H9 (cell line): ENCODE measurements at regions not wholly inside any gene's neighbourhood (a gene's known extent, or its start where the extent isn't known, plus 50 kb on each side); places are given as distances from the start of the nearest gene placed in this dataset.

ENCODE experiments used
- DNase-seq: peaks from one replicate; pipeline ENCODE4 v3.0.0-alpha.2; 2017
- H2AFZ ChIP-seq: one replicate; pipeline ENCODE4 v1.6.1; 2013; ENCODE audit warnings: mild to moderate bottlenecking, low read length, control low read depth, moderate library complexity
- H2AK5ac ChIP-seq: 2 replicates; pipeline ENCODE4 v1.6.1; 2013; ENCODE audit warnings: low read length, control low read depth, mixed read lengths; ENCODE audit not compliant: insufficient read length
- H2BK120ac ChIP-seq: one replicate; pipeline ENCODE4 v1.6.1; 2013; ENCODE audit warnings: low read depth, mild to moderate bottlenecking, low read length, control low read depth, inconsistent platforms; ENCODE audit not compliant: poor library complexity, severe bottlenecking
- H2BK12ac ChIP-seq: 2 replicates; pipeline ENCODE4 v1.6.1; 2013; ENCODE audit warnings: low read length, control low read depth, mixed read lengths, low read depth; ENCODE audit not compliant: insufficient read length
- H2BK15ac ChIP-seq: 2 replicates; pipeline ENCODE4 v1.6.1; 2013; ENCODE audit warnings: low read depth, low read length, control low read depth
- H2BK20ac ChIP-seq: one replicate; pipeline ENCODE4 v1.6.1; 2013; ENCODE audit warnings: low read depth, mild to moderate bottlenecking, low read length, control low read depth, inconsistent platforms; ENCODE audit not compliant: poor library complexity, severe bottlenecking
- H2BK5ac ChIP-seq: 2 replicates; pipeline ENCODE4 v1.6.1; 2013; ENCODE audit warnings: low read length, control low read depth, mixed read lengths; ENCODE audit not compliant: insufficient read length
- H3K14ac ChIP-seq: 2 replicates; pipeline ENCODE4 v1.6.1; 2013; ENCODE audit warnings: low read length, control low read depth; ENCODE audit not compliant: insufficient read depth
- H3K18ac ChIP-seq: 2 replicates; pipeline ENCODE4 v1.6.1; 2013; ENCODE audit warnings: low read depth, mild to moderate bottlenecking, mixed read lengths, low read length, control low read depth; ENCODE audit not compliant: insufficient read length
- H3K23ac ChIP-seq: 2 replicates; pipeline ENCODE4 v1.6.1; 2013; ENCODE audit warnings: low read length, control low read depth, mixed read lengths, low read depth; ENCODE audit not compliant: insufficient read length
- H3K23me2 ChIP-seq: 2 replicates; pipeline ENCODE4 v1.6.1; 2013; ENCODE audit warnings: low read depth, mild to moderate bottlenecking, mixed read lengths, low read length, control low read depth; ENCODE audit not compliant: insufficient read length, poor library complexity, severe bottlenecking
- H3K27ac ChIP-seq: 2 replicates; pipeline ENCODE4 v1.5.1; 2013; ENCODE audit warnings: low read length, control low read depth, mixed read lengths, low read depth; ENCODE audit not compliant: insufficient read length
- H3K27me3 ChIP-seq: 2 replicates; pipeline ENCODE4 v1.6.1; 2013; ENCODE audit warnings: low read length, control low read depth, inconsistent platforms; ENCODE audit not compliant: insufficient read depth
- H3K4ac ChIP-seq: 2 replicates; pipeline ENCODE4 v1.6.1; 2013; ENCODE audit warnings: low read depth, mild to moderate bottlenecking, control low read depth, inconsistent platforms, low read length, moderate library complexity
- H3K4me1 ChIP-seq: 2 replicates; pipeline ENCODE4 v1.6.1; 2013; ENCODE audit warnings: low read length, control low read depth, inconsistent platforms; ENCODE audit not compliant: insufficient read depth
- H3K4me2 ChIP-seq: 2 replicates; pipeline ENCODE4 v1.6.1; 2013; ENCODE audit warnings: low read length, control low read depth, mixed read lengths; ENCODE audit not compliant: insufficient read length, insufficient read depth
- H3K56ac ChIP-seq: 2 replicates; pipeline ENCODE4 v1.6.1; 2013; ENCODE audit warnings: low read depth, mild to moderate bottlenecking, mixed read lengths, low read length, control low read depth; ENCODE audit not compliant: insufficient read length
- H3K79me1 ChIP-seq: 2 replicates; pipeline ENCODE4 v1.6.1; 2013; ENCODE audit warnings: low read depth, mild to moderate bottlenecking, moderate library complexity, low read length, control low read depth, inconsistent platforms; ENCODE audit not compliant: insufficient read depth, poor library complexity, severe bottlenecking
- H3K79me2 ChIP-seq: 2 replicates; pipeline ENCODE4 v1.6.1; 2013; ENCODE audit warnings: low read length, control low read depth, inconsistent platforms; ENCODE audit not compliant: insufficient read depth
- H3K9ac ChIP-seq: 2 replicates; pipeline ENCODE4 v1.6.1; 2013; ENCODE audit warnings: low read length, control low read depth, mixed read lengths; ENCODE audit not compliant: insufficient read length; ENCODE audit errors: extremely low read depth
- H3K9me3 ChIP-seq: one replicate; pipeline ENCODE4 v1.6.1; 2013; ENCODE audit warnings: low read depth, low read length, inconsistent platforms; ENCODE audit not compliant: control insufficient read depth
- H3T11ph ChIP-seq: one replicate; pipeline ENCODE4 v1.6.1; 2013; ENCODE audit warnings: mild to moderate bottlenecking, low read length, control low read depth, inconsistent platforms
- H4K20me1 ChIP-seq: one replicate; pipeline ENCODE4 v1.6.1; 2013; ENCODE audit not compliant: control insufficient read depth, insufficient read length, insufficient read depth
- H4K5ac ChIP-seq: 2 replicates; pipeline ENCODE4 v1.6.1; 2013; ENCODE audit warnings: low read depth, mild to moderate bottlenecking, mixed read lengths, low read length, control low read depth; ENCODE audit not compliant: insufficient read length
- H4K8ac ChIP-seq: replicated peaks from 2 replicates; pipeline ENCODE4 v1.6.1; 2013; ENCODE audit warnings: low read length, control low read depth, mixed read lengths, low read depth; ENCODE audit not compliant: insufficient read length
- H4K91ac ChIP-seq: 2 replicates; pipeline ENCODE4 v1.6.1; 2013; ENCODE audit warnings: low read depth, mild to moderate bottlenecking, moderate library complexity, mixed read lengths, low read length, control low read depth; ENCODE audit not compliant: insufficient read length
- H3K27ac Mint-ChIP-seq, 3 experiments: 2 replicates in 2 of 3; 3 replicates in 1 of 3; pipeline ENCODE4 v1.8.0; 2020 to 2021; ENCODE audit warnings: mixed read lengths in 3 of 3, mild to moderate bottlenecking in 1 of 3, moderate library complexity in 1 of 3
- H3K27me3 Mint-ChIP-seq: 2 replicates; pipeline ENCODE4 v1.8.0; 2021; ENCODE audit warnings: low read depth, mild to moderate bottlenecking, moderate library complexity, mixed read lengths
- H3K36me3 Mint-ChIP-seq, 3 experiments: 2 replicates in 2 of 3; 3 replicates in 1 of 3; pipeline ENCODE4 v1.8.0; 2020 to 2021; ENCODE audit warnings: low read depth in 3 of 3, mixed read lengths in 3 of 3; ENCODE audit not compliant: insufficient read depth in 1 of 3
- H3K4me1 Mint-ChIP-seq, 2 experiments: 2 replicates each; pipeline ENCODE4 v1.8.0; 2020; ENCODE audit warnings: mixed read lengths in 2 of 2
- H3K4me3 Mint-ChIP-seq, 2 experiments: 2 replicates in 1 of 2; 3 replicates in 1 of 2; pipeline ENCODE4 v1.8.0; 2020 to 2021; ENCODE audit warnings: mild to moderate bottlenecking in 2 of 2, mixed read lengths in 2 of 2, moderate library complexity in 1 of 2
- H3K9me3 Mint-ChIP-seq, 2 experiments: 2 replicates in 1 of 2; 3 replicates in 1 of 2; pipeline ENCODE4 v1.8.0; 2020; ENCODE audit warnings: mild to moderate bottlenecking in 2 of 2, mixed read lengths in 2 of 2, moderate library complexity in 1 of 2
- CTCF ChIP-seq: fragments of 200-600 bp; sonication (generic); conservative IDR thresholded peaks from 3 replicates; pipeline ENCODE4 v1.8.0; 2021; ENCODE audit warnings: antibody characterized with exemption, mild to moderate bottlenecking
- WGBS: extraction: QIAGEN DNeasy Blood & Tissue Kit; methylation state at CpG from one replicate; pipeline ENCODE4 v1.1.7; 2013; ENCODE audit warnings: missing lambda C conversion rate, low lambda C conversion rate, mixed read lengths; ENCODE audit not compliant: insufficient read length; ENCODE audit errors: extremely low coverage; 5-methylcytosine and 5-hydroxymethylcytosine counted together

- no peaks in the 10 kb centered on the region for H3K23me2 ChIP-seq
- no peaks in the 10 kb centered on the region for H3K79me1 ChIP-seq
- peak; percentile 97 for TF ChIP-seq CTCF
- peak overlapping the region; percentile 84 for H3K18ac ChIP-seq
- no peak overlapping the region for H2AFZ ChIP-seq
- H3T11ph ChIP-seq = peak overlapping the region; percentile 97
- H2BK15ac ChIP-seq = no peak overlapping the region
- Mint-ChIP-seq H3K4me3 (peak overlapping the region; percentile 1 to 49; a peak in 2 of 5 replicates), H3K27ac (peak overlapping the region; percentile 98 to 99 (median 99)), H3K36me3 (peaks cover 0 to 15% (median 4%) of the 10 kb centered on the region in 3 experiments; a peak in 4 of 7 replicates), H3K9me3 (peaks cover 5 to 14% of the 10 kb centered on the region in 2 experiments; a peak in 3 of 5 replicates), H3K4me1 (peaks cover 21 to 24% of the 10 kb centered on the region in 2 experiments), H3K27me3 (peaks cover 7% of the 10 kb centered on the region)
- peak overlapping the region; percentile 76; the same call in 1 of the 2 replicates for H3K14ac ChIP-seq
- no peaks in the 10 kb centered on the region for H3K79me2 ChIP-seq
- no peak overlapping the region for H2AK5ac ChIP-seq
- H2BK12ac ChIP-seq = peak overlapping the region; percentile 85
- H4K5ac ChIP-seq = peak overlapping the region; percentile 77
- H4K91ac ChIP-seq = no peak overlapping the region
- H2BK20ac ChIP-seq = no peak overlapping the region
- peak; percentile 56 for DNase-seq
- H3K23ac ChIP-seq = no peak overlapping the region
- no peaks in the 10 kb centered on the region for H3K9me3 ChIP-seq
- H3K9ac ChIP-seq = peak overlapping the region; percentile 50
- H4K8ac ChIP-seq = no peak overlapping the region
- H4K20me1 ChIP-seq = no peaks in the 10 kb centered on the region
- no peaks in the 10 kb centered on the region for H3K27me3 ChIP-seq
- H2BK5ac ChIP-seq = no peak overlapping the region
- no peak overlapping the region for H3K56ac ChIP-seq
- peaks cover 5% of the 10 kb centered on the region; the same call in 1 of the 2 replicates for H3K4me1 ChIP-seq
- peak overlapping the region; percentile 97 for H3K27ac ChIP-seq
- no peak overlapping the region for H3K4me2 ChIP-seq
- WGBS = no CpG with 5 or more reads among the region's 4 CpGs
- peak overlapping the region; percentile 77; the same call in 1 of the 2 replicates for H3K4ac ChIP-seq
- peak overlapping the region; percentile 100 for H2BK120ac ChIP-seq
These were observed 181.5 kb upstream of the RAI14 start for GRCh38 chr5:34474573-34475021.
